CD4-positive, CD25-positive, alpha-beta regulatory T cell (primary cell): ENCODE measurements at regions not wholly inside any gene's neighbourhood (a gene's known extent, or its start where the extent isn't known, plus 50 kb on each side); places are given as distances from the start of the nearest gene placed in this dataset.
"Not testable (repeated sequence)": the region's sequence is repeated elsewhere in the genome, so short reads cannot be mapped to it uniquely, and the experiment has no call there.

Experiments
- ATAC-seq, 2 donors: fragments of 150-1000 bp; cut with Tn5 transposase; one replicate each; pipeline ENCODE4 v1.10.0; 2021; ENCODE audit warnings: low read depth in 2 of 2, moderate number of reproducible peaks in 2 of 2, moderate library complexity in 1 of 2
- DNase-seq, 3 donors: peaks; one replicate each; pipeline versions ENCODE4 v3.0.0 to v3.0.0-alpha.2; 2012 to 2022; ENCODE audit warnings: mixed read lengths in 1 of 3
- H3K27ac ChIP-seq: one replicate; pipeline ENCODE4 v1.7.0; 2013; ENCODE audit warnings: mild to moderate bottlenecking, low read length; ENCODE audit not compliant: insufficient read depth, poor library complexity, severe bottlenecking
- H3K27me3 ChIP-seq: one replicate; pipeline ENCODE4 v1.7.0; 2013; ENCODE audit warnings: low read length; ENCODE audit not compliant: control insufficient read depth, insufficient read depth
- H3K36me3 ChIP-seq: one replicate; pipeline ENCODE4 v1.7.0; 2013; ENCODE audit warnings: mild to moderate bottlenecking, low read length, moderate library complexity; ENCODE audit not compliant: control insufficient read depth, insufficient read depth
- H3K4me1 ChIP-seq: 2 replicates; pipeline ENCODE4 v1.7.0; 2013; ENCODE audit warnings: mild to moderate bottlenecking, low read length; ENCODE audit not compliant: insufficient read depth, control insufficient read depth, poor library complexity, severe bottlenecking
- H3K4me3 ChIP-seq: one replicate; pipeline ENCODE4 v1.7.0; 2013; ENCODE audit warnings: low read depth, mild to moderate bottlenecking, low read length, moderate library complexity
- H3K9me3 ChIP-seq, 2 experiments: 1 replicate in 1 of 2; 2 replicates in 1 of 2; pipeline ENCODE4 v1.7.0; 2013; ENCODE audit warnings: low read length in 2 of 2, mild to moderate bottlenecking in 1 of 2, moderate library complexity in 1 of 2; ENCODE audit not compliant: control insufficient read depth in 2 of 2
- H3K27ac Mint-ChIP-seq, 3 donors: one replicate each; pipeline ENCODE4 v1.8.0; 2020 to 2022; ENCODE audit warnings: mild to moderate bottlenecking in 3 of 3, mixed read lengths in 3 of 3, moderate library complexity in 2 of 3
- H3K27me3 Mint-ChIP-seq: one replicate; pipeline ENCODE4 v1.8.0; 2022; ENCODE audit warnings: mild to moderate bottlenecking, mixed read lengths
- H3K36me3 Mint-ChIP-seq: one replicate; pipeline ENCODE4 v1.8.0; 2020; ENCODE audit warnings: mixed read lengths
- H3K4me1 Mint-ChIP-seq, 4 donors: one replicate each; pipeline ENCODE4 v1.8.0; 2020 to 2022; ENCODE audit warnings: mixed read lengths in 4 of 4, mild to moderate bottlenecking in 1 of 4
- H3K4me3 Mint-ChIP-seq, 4 donors: one replicate each; pipeline ENCODE4 v1.8.0; 2020 to 2022; ENCODE audit warnings: mild to moderate bottlenecking in 4 of 4, mixed read lengths in 4 of 4, moderate library complexity in 3 of 4
- H3K9me3 Mint-ChIP-seq, 7 donors: one replicate each; pipeline ENCODE4 v1.8.0; 2020 to 2022; ENCODE audit warnings: mixed read lengths in 7 of 7, mild to moderate bottlenecking in 3 of 7, moderate library complexity in 2 of 7

- H3K4me3 Mint-ChIP-seq, DNase-seq, H3K36me3 ChIP-seq, H3K4me3 ChIP-seq, H3K36me3 Mint-ChIP-seq, H3K9me3 ChIP-seq, ATAC-seq, H3K27ac Mint-ChIP-seq, H3K9me3 Mint-ChIP-seq, H3K27me3 Mint-ChIP-seq, H3K4me1 Mint-ChIP-seq, H3K27me3 ChIP-seq, H3K4me1 ChIP-seq, H3K27ac ChIP-seq: not testable (repeated sequence)
Measured at GRCh38 chr7:65144557-65144956, 138.1 kb upstream of the ERV3-1 start.

GRCh38 chr7:65144119-65144518 is 137.6 kb upstream of the ERV3-1 start:
- H3K36me3 Mint-ChIP-seq, H3K36me3 ChIP-seq, H3K27me3 ChIP-seq, H3K27ac Mint-ChIP-seq, H3K9me3 Mint-ChIP-seq, H3K4me3 ChIP-seq, DNase-seq, H3K4me3 Mint-ChIP-seq, H3K27me3 Mint-ChIP-seq, H3K4me1 ChIP-seq, H3K9me3 ChIP-seq, H3K27ac ChIP-seq, ATAC-seq, H3K4me1 Mint-ChIP-seq: not testable (repeated sequence)

GRCh38 chr7:65141894-65142293 is 135.4 kb upstream of the ERV3-1 start:
- H3K9me3 Mint-ChIP-seq, DNase-seq, ATAC-seq, H3K27me3 Mint-ChIP-seq, H3K9me3 ChIP-seq, H3K4me3 ChIP-seq, H3K36me3 Mint-ChIP-seq, H3K36me3 ChIP-seq, H3K27me3 ChIP-seq, H3K27ac ChIP-seq, H3K27ac Mint-ChIP-seq, H3K4me3 Mint-ChIP-seq, H3K4me1 ChIP-seq, H3K4me1 Mint-ChIP-seq: not testable (repeated sequence)

- H3K27ac Mint-ChIP-seq, H3K36me3 Mint-ChIP-seq, DNase-seq: not testable (repeated sequence)
Measured at GRCh38 chr7:65141405-65141778, 134.9 kb upstream of the ERV3-1 start.

GRCh38 chr7:65140543-65141404 is 134.3 kb upstream of the ERV3-1 start:
- not testable (repeated sequence) for H3K4me1 ChIP-seq, H3K27ac ChIP-seq, H3K27me3 Mint-ChIP-seq, ATAC-seq, H3K36me3 Mint-ChIP-seq, H3K9me3 ChIP-seq, DNase-seq, H3K27ac Mint-ChIP-seq, H3K9me3 Mint-ChIP-seq, H3K4me3 ChIP-seq, H3K4me1 Mint-ChIP-seq, H3K36me3 ChIP-seq, H3K4me3 Mint-ChIP-seq, H3K27me3 ChIP-seq

More at GRCh38 chr7:65141405-65141778, 134.9 kb upstream of the ERV3-1 start:
- not testable (repeated sequence) for H3K27me3 ChIP-seq, H3K4me1 ChIP-seq, H3K27me3 Mint-ChIP-seq, H3K9me3 Mint-ChIP-seq, H3K4me3 ChIP-seq, H3K9me3 ChIP-seq, H3K4me1 Mint-ChIP-seq, H3K36me3 ChIP-seq, H3K4me3 Mint-ChIP-seq, ATAC-seq, H3K27ac ChIP-seq

- not testable (repeated sequence) for ATAC-seq, DNase-seq, H3K36me3 Mint-ChIP-seq, H3K27ac Mint-ChIP-seq, H3K36me3 ChIP-seq, H3K27ac ChIP-seq, H3K4me3 ChIP-seq, H3K9me3 ChIP-seq, H3K4me1 ChIP-seq, H3K27me3 ChIP-seq, H3K4me3 Mint-ChIP-seq, H3K9me3 Mint-ChIP-seq, H3K4me1 Mint-ChIP-seq, H3K27me3 Mint-ChIP-seq
Measured at GRCh38 chr7:65136850-65137249, 130.4 kb upstream of the ERV3-1 start.

GRCh38 chr7:65133087-65133486 is 126.6 kb upstream of the ERV3-1 start:
- H3K9me3 Mint-ChIP-seq, H3K4me1 ChIP-seq, H3K4me1 Mint-ChIP-seq, DNase-seq, H3K4me3 ChIP-seq, H3K9me3 ChIP-seq, H3K4me3 Mint-ChIP-seq, H3K36me3 ChIP-seq, H3K27me3 Mint-ChIP-seq, H3K27ac ChIP-seq, ATAC-seq, H3K27ac Mint-ChIP-seq, H3K27me3 ChIP-seq, H3K36me3 Mint-ChIP-seq: not testable (repeated sequence)

- H3K4me3 Mint-ChIP-seq, H3K36me3 ChIP-seq, DNase-seq, H3K4me1 ChIP-seq, H3K27ac Mint-ChIP-seq, H3K4me1 Mint-ChIP-seq, H3K9me3 Mint-ChIP-seq, H3K27ac ChIP-seq, H3K36me3 Mint-ChIP-seq, H3K4me3 ChIP-seq, H3K27me3 Mint-ChIP-seq, H3K9me3 ChIP-seq, H3K27me3 ChIP-seq, ATAC-seq: not testable (repeated sequence)
Measured at GRCh38 chr7:65132256-65132655, 125.8 kb upstream of the ERV3-1 start.
